GM21619 (cell line): ENCODE measurements at regions not wholly inside any gene's neighbourhood (a gene's known extent, or its start where the extent isn't known, plus 50 kb on each side); places are given as distances from the start of the nearest gene placed in this dataset.
"Not testable (repeated sequence)": the region's sequence is repeated elsewhere in the genome, so short reads cannot be mapped to it uniquely, and the experiment has no call there.

ENCODE experiments used
- ATAC-seq: cut with Tn5 transposase; IDR thresholded peaks from one replicate; pipeline ENCODE4 v1.9.1; 2021; ENCODE audit not compliant: unreplicated experiment

DNA sequence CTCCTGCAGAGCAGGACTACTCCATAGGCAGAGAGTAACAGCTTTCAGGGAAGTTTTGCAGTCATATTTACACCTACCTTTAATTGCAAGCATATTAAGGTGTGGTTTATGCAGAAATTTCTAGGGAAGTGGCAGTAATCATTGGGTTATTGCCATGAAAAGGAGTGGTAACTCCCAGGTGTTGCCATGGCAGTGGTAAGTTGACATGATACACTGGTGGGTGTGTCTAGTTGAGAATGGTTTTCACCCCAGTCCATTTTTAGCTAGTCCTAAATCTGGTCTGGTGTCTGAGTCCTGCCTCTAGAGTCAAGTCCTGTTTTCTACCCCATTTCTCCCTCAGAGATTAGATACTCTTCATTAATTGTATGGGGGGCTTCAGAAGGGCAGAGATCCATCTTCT lies 128.4 kb upstream of the GMNC start:
- ATAC-seq: no peak

GRCh38 chr3:190989218-190989617 lies 126.7 kb upstream of the GMNC start:
- no peak for ATAC-seq

DNA sequence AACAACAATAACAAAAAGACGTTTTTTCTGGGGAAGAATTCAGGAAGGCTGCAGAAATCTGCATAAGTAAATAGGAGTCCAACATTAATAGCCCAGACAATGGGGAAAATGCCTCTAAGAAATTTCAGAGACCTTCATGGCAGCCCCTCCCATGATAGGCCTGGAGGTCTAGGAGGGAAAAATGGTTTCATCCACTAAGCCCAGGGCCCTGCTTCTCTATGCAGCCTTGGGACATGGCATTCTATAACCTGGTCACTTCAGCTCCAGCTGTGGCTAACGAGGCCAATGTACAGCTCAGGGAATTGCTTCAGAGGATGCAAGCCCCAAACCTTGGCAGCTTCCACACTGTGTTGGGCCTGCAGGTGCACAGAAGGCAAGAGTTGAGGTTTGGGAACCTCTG lies 125.6 kb upstream of the GMNC start:
- ATAC-seq: no peak

- ATAC-seq: no peak
These were observed 122.2 kb upstream of the GMNC start for GRCh38 chr3:190984502-190985244.

DNA sequence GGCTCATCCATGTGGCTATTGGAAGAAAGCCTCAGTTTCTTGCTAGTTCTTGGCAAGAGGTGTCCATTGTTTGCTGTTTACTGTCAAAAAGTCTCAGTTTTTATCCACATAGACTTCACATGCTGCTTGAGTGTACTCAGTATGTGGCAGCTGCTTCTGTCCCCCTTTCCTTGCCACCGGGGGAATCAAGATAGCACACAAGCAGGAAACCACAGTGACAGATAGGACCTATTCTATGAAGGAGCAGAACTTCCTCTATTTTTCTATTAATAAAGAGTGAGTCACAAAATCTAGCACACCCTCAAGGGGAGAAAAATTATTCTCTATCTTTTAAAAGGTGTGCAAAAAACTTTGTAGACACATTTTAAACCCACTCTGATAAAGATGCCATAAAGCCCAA lies 121.4 kb upstream of the GMNC start:
- ATAC-seq: no peak

DNA sequence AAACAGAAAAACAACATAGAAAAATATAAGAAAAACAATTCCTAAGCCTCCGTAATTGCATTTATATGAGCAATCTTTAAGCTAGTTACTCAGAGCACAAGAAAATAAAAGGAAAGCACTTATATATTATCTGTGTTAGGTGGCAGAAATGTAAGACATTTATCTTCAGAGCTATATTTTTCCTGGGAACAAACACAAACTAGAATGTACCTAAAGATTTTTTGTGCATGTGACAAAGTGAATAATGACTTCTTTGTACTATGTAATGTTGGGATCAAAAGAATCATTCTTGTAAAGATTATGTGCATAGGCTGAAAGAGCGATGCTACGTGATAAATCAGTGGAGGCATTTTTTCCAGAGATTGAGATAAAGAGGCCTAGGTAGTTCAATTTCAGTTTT lies 111.3 kb upstream of the GMNC start:
- ATAC-seq: no peak

DNA sequence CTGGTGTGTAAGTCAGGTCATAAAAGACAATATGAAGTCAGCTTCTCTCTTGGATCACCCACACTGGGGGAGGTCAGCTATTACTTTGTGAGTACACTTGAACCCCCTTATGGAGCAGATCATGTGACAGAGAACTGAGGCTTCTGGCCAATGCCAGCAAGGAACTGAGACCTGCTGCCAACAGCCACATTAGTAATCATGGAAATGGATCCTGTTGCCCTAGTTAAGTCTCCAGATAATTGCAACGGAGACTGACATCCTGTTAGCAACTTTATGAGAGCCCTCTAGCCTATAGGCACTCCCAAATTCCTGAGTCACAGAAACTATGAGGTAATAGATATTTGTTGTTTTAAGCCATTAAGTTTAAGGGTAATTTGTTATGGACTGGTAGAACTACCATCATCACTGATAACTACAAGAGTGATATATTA lies 110.4 kb upstream of the GMNC start:
- ATAC-seq: no peak

DNA sequence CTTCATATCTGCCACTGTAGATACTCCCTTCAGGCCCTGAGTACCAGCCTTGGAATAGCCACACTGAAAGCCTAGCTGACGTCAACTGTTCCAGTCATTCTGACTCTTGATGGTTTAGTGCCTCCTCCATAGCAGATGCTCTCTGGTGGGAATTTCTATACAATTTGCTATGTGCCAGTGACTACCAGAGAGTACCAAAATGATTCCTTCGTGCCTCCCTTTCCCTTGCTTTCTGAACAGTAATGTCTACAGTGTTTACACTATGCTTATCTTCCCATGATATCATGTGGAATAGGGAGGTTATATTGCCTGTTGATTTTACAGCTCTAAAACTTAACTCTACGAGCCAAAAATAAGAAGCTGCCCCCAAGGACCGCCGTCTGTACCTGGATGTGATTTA lies 109.7 kb upstream of the GMNC start:
- no peak for ATAC-seq

- no peak for ATAC-seq
These were observed 108.1 kb upstream of the GMNC start for GRCh38 chr3:190970560-190970959.

DNA sequence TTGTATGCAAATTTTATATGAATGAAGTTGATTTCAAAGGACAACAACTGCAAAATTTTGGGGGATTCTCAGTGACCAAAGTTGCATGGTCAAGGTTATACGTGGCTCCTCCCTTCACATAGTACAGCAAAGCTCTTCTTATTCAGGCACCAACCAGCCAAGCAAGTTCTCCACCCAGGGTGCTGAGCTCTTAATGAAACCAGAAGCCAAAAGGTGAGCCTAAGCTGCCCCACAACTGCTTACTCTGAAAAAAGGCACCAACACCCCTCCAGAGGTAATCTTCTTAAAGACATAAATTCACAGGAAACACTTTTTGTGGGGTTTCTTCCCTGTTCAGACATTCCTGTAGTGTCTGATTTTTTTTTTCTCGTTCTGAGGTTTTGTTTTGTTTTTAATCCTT lies 106.1 kb upstream of the GMNC start:
- no peak for ATAC-seq

- not testable (repeated sequence) for ATAC-seq
These were observed 102.4 kb upstream of the GMNC start for GRCh38 chr3:190964931-190965330.

DNA sequence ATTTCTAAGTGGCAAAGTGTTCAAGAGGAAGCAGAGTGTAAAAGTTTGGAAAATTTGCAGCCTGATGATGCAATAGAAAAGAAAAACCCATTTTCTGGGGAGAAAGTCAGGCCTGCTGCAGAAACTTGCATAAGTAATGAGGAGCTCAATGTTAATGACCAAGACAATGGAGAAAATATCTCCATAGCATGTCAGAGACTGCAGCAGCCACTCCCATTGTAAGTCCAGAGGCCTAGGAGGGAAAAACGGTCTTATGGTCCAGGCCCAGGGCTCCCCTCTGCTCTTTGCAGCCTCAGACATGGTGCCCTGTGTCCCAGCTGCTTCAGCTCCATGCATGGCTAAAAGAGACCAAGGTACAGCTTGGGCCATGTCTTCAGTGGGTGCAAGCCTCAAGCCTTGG lies 96.6 kb upstream of the GMNC start:
- no peak for ATAC-seq

DNA sequence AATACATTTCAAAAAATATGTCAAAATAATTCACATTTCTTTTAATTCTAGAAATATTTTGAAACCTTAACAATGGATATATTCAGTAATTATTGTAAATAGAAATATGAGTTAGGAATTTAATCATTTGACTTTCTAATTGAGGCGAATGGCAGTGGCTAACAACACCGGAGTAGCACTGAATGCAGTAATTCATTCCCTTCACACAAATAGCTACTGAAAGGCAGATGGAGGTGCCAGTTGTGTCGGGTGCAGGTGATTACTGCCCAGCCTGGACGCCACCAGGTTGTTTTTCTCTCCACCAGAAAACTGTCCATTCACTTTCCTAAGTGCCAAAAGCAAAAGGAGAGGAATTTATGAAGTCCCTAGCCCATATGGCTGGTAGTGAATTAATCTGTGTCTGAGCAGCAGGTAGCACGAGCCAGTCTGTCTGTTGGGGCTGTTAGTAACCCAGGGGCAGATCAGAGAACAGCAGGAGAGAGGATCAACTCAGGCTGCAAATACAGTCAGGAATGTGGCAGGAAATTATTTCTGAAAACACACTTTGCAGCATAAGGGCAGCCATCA lies 79.3 kb upstream of the GMNC start:
- no peak for ATAC-seq

- ATAC-seq: not testable (repeated sequence)
These were observed 72.1 kb upstream of the GMNC start for GRCh38 chr3:190934616-190935015.

DNA sequence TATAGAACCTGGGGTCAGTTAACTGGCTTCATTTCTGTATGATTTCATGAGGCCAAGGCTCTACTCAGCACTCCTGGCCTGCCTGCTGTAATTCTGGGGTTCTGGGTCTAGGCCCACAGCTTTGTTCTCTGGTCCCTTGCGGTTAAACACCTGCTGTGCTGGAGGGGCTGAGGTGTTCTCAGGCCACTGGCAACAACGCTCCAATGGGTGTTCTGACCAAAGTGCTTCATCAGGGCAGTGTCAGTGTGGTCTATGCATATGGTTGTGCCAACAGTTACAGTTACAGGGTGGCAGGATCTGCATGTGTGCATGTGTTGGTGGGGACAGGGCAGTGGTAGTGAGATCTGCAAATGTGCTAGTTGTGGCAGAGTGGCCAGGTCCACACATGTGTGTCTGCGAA lies 64.1 kb upstream of the GMNC start:
- ATAC-seq: no peak

DNA sequence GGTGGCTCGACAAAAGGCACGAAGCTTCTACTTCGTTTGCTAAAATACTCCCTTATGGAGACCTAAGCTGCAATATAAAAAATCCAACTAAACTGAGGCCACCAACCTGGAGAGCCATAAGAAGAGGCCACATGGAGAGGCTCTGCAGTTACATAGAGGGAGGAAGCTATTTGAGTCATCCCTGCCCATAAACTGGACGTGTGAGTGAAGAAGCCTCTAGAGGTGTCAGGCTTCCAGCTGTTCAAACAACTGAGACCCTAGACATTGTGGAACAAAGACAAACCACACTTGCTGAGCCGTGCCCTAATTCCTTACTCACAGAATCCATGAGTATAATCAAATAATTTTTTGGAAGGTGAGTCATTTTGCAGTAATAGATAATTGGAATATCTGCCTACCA lies 50.2 kb upstream of the GMNC start:
- ATAC-seq: no peak
